ENCODE measurements at regions not wholly inside any gene's neighbourhood (a gene's known extent, or its start where the extent isn't known, plus 50 kb on each side); places are given as distances from the start of the nearest gene placed in this dataset.

GRCh38 chrX:122770581-122770980, 413.5 kb upstream of the GRIA3 start:
- TF ChIP-seq CTCF (IDR thresholded peaks at IDR 0.05), result no peak
- no peak for TF ChIP-seq POLR2A (IDR thresholded peaks at IDR 0.05)
